GM12865 (cell line): ENCODE measurements at regions not wholly inside any gene's neighbourhood (a gene's known extent, or its start where the extent isn't known, plus 50 kb on each side); places are given as distances from the start of the nearest gene placed in this dataset.

Experiments
- DNase-seq: peaks from one replicate; pipeline ENCODE4 v3.0.0; 2010; ENCODE audit warnings: low read depth
- H3K4me3 ChIP-seq: 2 replicates; pipeline ENCODE4 v1.5.1; 2011; ENCODE audit warnings: mild to moderate bottlenecking, low read depth, low read length, control low read depth
- CTCF ChIP-seq: IDR thresholded peaks from 2 replicates; pipeline ENCODE4 v1.5.1; 2011; ENCODE audit warnings: low read length, control low read depth, low read depth, inconsistent platforms; ENCODE audit not compliant: insufficient read depth; ENCODE audit errors: missing control alignments

GRCh38 chr7:36083626-36084380 lies 69.3 kb upstream of the EEPD1 start:
- DNase-seq = no peak
- no peak overlapping the region for H3K4me3 ChIP-seq
- TF ChIP-seq CTCF = no peak

- DNase-seq = no peak
- TF ChIP-seq CTCF = no peak
- H3K4me3 ChIP-seq = no peak overlapping the region
Measured at GRCh38 chr7:36084485-36085091, 68.5 kb upstream of the EEPD1 start.

GRCh38 chr7:36085096-36085495 lies 68.0 kb upstream of the EEPD1 start:
- H3K4me3 ChIP-seq = no peak overlapping the region
- no peak for DNase-seq
- no peak for TF ChIP-seq CTCF

GRCh38 chr7:36086571-36086970 lies 66.5 kb upstream of the EEPD1 start:
- TF ChIP-seq CTCF = no peak
- no peak overlapping the region for H3K4me3 ChIP-seq
- no peak for DNase-seq

GRCh38 chr7:36088553-36088952 lies 64.5 kb upstream of the EEPD1 start:
- TF ChIP-seq CTCF = no peak
- DNase-seq = no peak
- no peak overlapping the region for H3K4me3 ChIP-seq

- TF ChIP-seq CTCF = no peak
- no peak overlapping the region for H3K4me3 ChIP-seq
- no peak for DNase-seq
Measured at GRCh38 chr7:36088966-36089365, 64.1 kb upstream of the EEPD1 start.
